ENCODE measurements at regions not wholly inside any gene's neighbourhood (a gene's known extent, or its start where the extent isn't known, plus 50 kb on each side); places are given as distances from the start of the nearest gene placed in this dataset.

GRCh38 chr5:121378559-121379359 lies 472.9 kb upstream of the FTMT start:
- Mint-ChIP-seq H3K4me3 (no peak overlapping the region), H3K27me3 (ENCODE audit: low read depth) (no peaks in the 10 kb centered on the region), H3K27ac (no peak overlapping the region), H3K9me3 (no peaks in the 10 kb centered on the region), H3K4me1 (no peaks in the 10 kb centered on the region), H3K36me3 (ENCODE audit: low read depth) (no peaks in the 10 kb centered on the region)
- TF ChIP-seq, protein P1, sequence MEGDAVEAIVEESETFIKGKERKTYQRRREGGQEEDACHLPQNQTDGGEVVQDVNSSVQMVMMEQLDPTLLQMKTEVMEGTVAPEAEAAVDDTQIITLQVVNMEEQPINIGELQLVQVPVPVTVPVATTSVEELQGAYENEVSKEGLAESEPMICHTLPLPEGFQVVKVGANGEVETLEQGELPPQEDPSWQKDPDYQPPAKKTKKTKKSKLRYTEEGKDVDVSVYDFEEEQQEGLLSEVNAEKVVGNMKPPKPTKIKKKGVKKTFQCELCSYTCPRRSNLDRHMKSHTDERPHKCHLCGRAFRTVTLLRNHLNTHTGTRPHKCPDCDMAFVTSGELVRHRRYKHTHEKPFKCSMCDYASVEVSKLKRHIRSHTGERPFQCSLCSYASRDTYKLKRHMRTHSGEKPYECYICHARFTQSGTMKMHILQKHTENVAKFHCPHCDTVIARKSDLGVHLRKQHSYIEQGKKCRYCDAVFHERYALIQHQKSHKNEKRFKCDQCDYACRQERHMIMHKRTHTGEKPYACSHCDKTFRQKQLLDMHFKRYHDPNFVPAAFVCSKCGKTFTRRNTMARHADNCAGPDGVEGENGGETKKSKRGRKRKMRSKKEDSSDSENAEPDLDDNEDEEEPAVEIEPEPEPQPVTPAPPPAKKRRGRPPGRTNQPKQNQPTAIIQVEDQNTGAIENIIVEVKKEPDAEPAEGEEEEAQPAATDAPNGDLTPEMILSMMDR (IDR thresholded peaks at IDR 0.05; ENCODE audit: unreplicated experiment in 3 of 3) = no peak

GRCh38 chr5:121380066-121380465 lies 471.6 kb upstream of the FTMT start:
- Mint-ChIP-seq H3K4me3 (no peak overlapping the region), H3K36me3 (ENCODE audit: low read depth) (no peaks in the 10 kb centered on the region), H3K27ac (no peak overlapping the region), H3K9me3 (no peaks in the 10 kb centered on the region), H3K4me1 (no peaks in the 10 kb centered on the region), H3K27me3 (ENCODE audit: low read depth) (no peaks in the 10 kb centered on the region)
- TF ChIP-seq, protein P1 (IDR thresholded peaks at IDR 0.05; ENCODE audit: unreplicated experiment in 3 of 3) = no peak

GRCh38 chr5:121384359-121384758 lies 467.3 kb upstream of the FTMT start:
- Mint-ChIP-seq H3K27me3 (ENCODE audit: low read depth) (no peaks in the 10 kb centered on the region), H3K36me3 (ENCODE audit: low read depth) (no peaks in the 10 kb centered on the region), H3K9me3 (no peaks in the 10 kb centered on the region), H3K4me3 (no peak overlapping the region), H3K4me1 (no peaks in the 10 kb centered on the region), H3K27ac (no peak overlapping the region)
- TF ChIP-seq, protein P1 (IDR thresholded peaks at IDR 0.05; ENCODE audit: unreplicated experiment in 3 of 3) = no peak

DNA sequence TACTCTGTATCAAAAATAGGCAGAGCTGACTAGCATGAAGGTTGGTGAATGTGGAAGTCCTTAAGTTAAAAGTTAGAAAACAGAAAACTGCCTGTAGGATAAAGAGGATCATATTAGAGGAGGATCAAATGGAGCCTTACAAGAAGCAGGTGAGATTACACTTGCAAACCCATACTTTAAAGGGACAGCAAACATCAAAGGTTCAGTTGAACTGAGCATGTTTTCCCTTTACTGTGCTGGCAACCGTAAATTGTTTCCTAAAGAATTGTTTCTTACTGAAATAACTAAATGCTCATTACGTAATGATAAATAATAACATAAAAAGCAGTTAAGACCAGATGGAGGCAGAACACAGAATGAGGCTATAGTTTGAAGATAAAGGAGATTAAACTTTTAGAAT lies 465.3 kb upstream of the FTMT start:
- Mint-ChIP-seq H3K36me3 (ENCODE audit: low read depth) (no peaks in the 10 kb centered on the region), H3K4me3 (no peak overlapping the region), H3K4me1 (no peaks in the 10 kb centered on the region), H3K27me3 (ENCODE audit: low read depth) (no peaks in the 10 kb centered on the region), H3K27ac (no peak overlapping the region), H3K9me3 (no peaks in the 10 kb centered on the region)
- TF ChIP-seq, protein P1 (IDR thresholded peaks at IDR 0.05; ENCODE audit: unreplicated experiment in 3 of 3) = no peak

- no peaks in the 10 kb centered on the region for H3K4me1 Mint-ChIP-seq
- TF ChIP-seq, protein P1 (IDR thresholded peaks at IDR 0.05; ENCODE audit: unreplicated experiment in 3 of 3) = no peak
- H3K27ac Mint-ChIP-seq = no peak overlapping the region
- no peak overlapping the region for H3K4me3 Mint-ChIP-seq
- H3K27me3 Mint-ChIP-seq (ENCODE audit: low read depth) = no peaks in the 10 kb centered on the region
- H3K36me3 Mint-ChIP-seq (ENCODE audit: low read depth) = no peaks in the 10 kb centered on the region
- no peaks in the 10 kb centered on the region for H3K9me3 Mint-ChIP-seq
Observed at GRCh38 chr5:121396716-121397115, 455.0 kb upstream of the FTMT start.

DNA sequence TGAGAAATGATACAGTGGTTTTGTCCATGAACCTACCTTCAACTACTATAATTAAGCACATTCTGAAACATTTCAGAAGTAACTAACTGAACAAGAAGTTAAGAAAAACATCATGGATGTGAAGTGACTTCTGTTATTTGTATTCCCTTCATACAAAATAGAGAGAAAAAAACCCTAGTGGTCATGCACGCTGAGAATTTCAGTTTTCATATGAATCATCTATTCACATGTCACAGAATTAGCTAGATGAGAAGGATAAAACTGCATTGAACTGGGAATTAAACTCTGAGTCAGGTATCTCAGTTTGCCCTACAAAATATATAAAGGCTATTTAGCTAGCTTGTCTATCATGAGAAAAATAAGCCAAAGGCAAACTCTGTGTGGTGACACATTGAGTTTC lies 451.8 kb upstream of the FTMT start:
- Mint-ChIP-seq H3K27me3 (ENCODE audit: low read depth) (no peaks in the 10 kb centered on the region), H3K4me1 (no peaks in the 10 kb centered on the region), H3K27ac (no peak overlapping the region), H3K4me3 (no peak overlapping the region), H3K9me3 (no peaks in the 10 kb centered on the region), H3K36me3 (ENCODE audit: low read depth) (no peaks in the 10 kb centered on the region)
- TF ChIP-seq, protein P1 (IDR thresholded peaks at IDR 0.05; ENCODE audit: unreplicated experiment in 3 of 3) = no peak
